Neural progenitor cell (in vitro differentiated cells): ENCODE measurements at regions not wholly inside any gene's neighbourhood (a gene's known extent, or its start where the extent isn't known, plus 50 kb on each side); places are given as distances from the start of the nearest gene placed in this dataset.

Experiments
- DNase-seq: peaks from one replicate; pipeline ENCODE4 v3.0.0-alpha.2; 2016; ENCODE audit warnings: low spot score
- H2AFZ ChIP-seq: fragments of 200-600 bp; sonication (generic); replicated peaks from 2 replicates; pipeline ENCODE4 v1.6.1; 2016; ENCODE audit warnings: antibody characterized with exemption
- H3F3A ChIP-seq: fragments of 200-600 bp; sonication (generic); 2 replicates; pipeline ENCODE4 v1.6.1; 2016; ENCODE audit warnings: antibody characterized with exemption, low read depth
- H3K27ac ChIP-seq: fragments of 200-600 bp; sonication (generic); 2 replicates; pipeline ENCODE4 v1.5.1; 2016; ENCODE audit warnings: mild to moderate bottlenecking
- H3K27me3 ChIP-seq: fragments of 200-600 bp; sonication (generic); 2 replicates; pipeline ENCODE4 v1.6.1; 2016; ENCODE audit warnings: mild to moderate bottlenecking, moderate library complexity
- H3K36me3 ChIP-seq: fragments of 200-600 bp; sonication (generic); 2 replicates; pipeline ENCODE4 v1.5.1; 2016
- H3K4me1 ChIP-seq: fragments of 200-600 bp; sonication (generic); 2 replicates; pipeline ENCODE4 v1.6.1; 2016; ENCODE audit warnings: mixed run types
- H3K4me2 ChIP-seq: fragments of 200-600 bp; sonication (generic); 2 replicates; pipeline ENCODE4 v1.6.1; 2016
- H3K4me3 ChIP-seq: fragments of 200-600 bp; sonication (generic); 2 replicates; pipeline ENCODE4 v1.5.1; 2016
- H3K79me2 ChIP-seq: fragments of 200-600 bp; sonication (generic); 2 replicates; pipeline ENCODE4 v1.6.1; 2016; ENCODE audit warnings: low read depth
- H3K9ac ChIP-seq: fragments of 200-600 bp; sonication (generic); 2 replicates; pipeline ENCODE4 v1.6.1; 2016
- H3K9me3 ChIP-seq: fragments of 200-600 bp; sonication (generic); 2 replicates; pipeline ENCODE4 v1.5.1; 2016; ENCODE audit warnings: low read depth
- H4K20me1 ChIP-seq: fragments of 200-600 bp; sonication (generic); 2 replicates; pipeline ENCODE4 v1.6.1; 2016; ENCODE audit warnings: low read depth
- H3K27ac Mint-ChIP-seq: 3 replicates; pipeline ENCODE4 v1.8.0; 2021; ENCODE audit warnings: mixed read lengths
- H3K27me3 Mint-ChIP-seq: 2 replicates; pipeline ENCODE4 v1.8.0; 2022; ENCODE audit warnings: low read depth, mild to moderate bottlenecking, inconsistent platforms, moderate library complexity, mixed read lengths; ENCODE audit not compliant: insufficient read depth
- H3K36me3 Mint-ChIP-seq: 3 replicates; pipeline ENCODE4 v1.8.0; 2021; ENCODE audit warnings: mixed read lengths
- H3K4me1 Mint-ChIP-seq: 3 replicates; pipeline ENCODE4 v1.8.0; 2021; ENCODE audit warnings: mixed read lengths
- H3K4me3 Mint-ChIP-seq: 3 replicates; pipeline ENCODE4 v1.8.0; 2021; ENCODE audit warnings: mild to moderate bottlenecking, moderate library complexity, mixed read lengths
- H3K9me3 Mint-ChIP-seq: 3 replicates; pipeline ENCODE4 v1.8.0; 2020; ENCODE audit warnings: mixed read lengths
- EZH2 ChIP-seq: fragments of 200-600 bp; sonication (generic); IDR thresholded peaks from 2 replicates; pipeline ENCODE4 v1.6.1; 2017; ENCODE audit warnings: antibody characterized with exemption, mild to moderate bottlenecking, moderate library complexity
- EZH2phosphoT487 ChIP-seq: fragments of 200-600 bp; sonication (generic); IDR thresholded peaks from 2 replicates; pipeline ENCODE4 v1.6.1; 2017; ENCODE audit warnings: antibody characterized with exemption
- TF ChIP-seq, protein P1 (sequence below): fragments of 200-600 bp; sonication (generic); IDR thresholded peaks from 2 replicates; pipeline ENCODE4 v1.5.1; 2017; ENCODE audit warnings: antibody characterized with exemption, mild to moderate bottlenecking

DNA sequence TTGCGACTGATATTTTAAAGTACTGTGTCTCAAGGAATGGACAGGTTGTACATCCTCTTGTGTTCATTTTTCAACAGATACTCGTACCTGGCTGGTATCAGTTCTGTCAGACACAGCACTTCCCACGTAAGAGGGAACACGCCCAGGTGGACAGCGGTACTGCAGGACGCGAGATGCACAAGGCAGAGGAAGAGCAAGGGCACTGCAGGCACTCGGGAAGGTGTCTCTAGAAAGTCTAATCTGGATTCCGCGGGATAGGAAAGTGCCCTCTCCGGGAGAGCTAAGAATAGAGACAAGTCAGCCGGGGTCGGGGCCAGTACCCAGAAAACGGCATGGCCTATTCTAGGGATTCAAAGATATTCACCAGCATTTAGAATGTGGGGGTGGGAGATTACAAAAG, 94.2 kb upstream of the MBOAT1 start:
- Mint-ChIP-seq H3K9me3 (no peaks in the 10 kb centered on the region), H3K4me3 (no peak overlapping the region), H3K27ac (no peak overlapping the region), H3K27me3 (no peaks in the 10 kb centered on the region), H3K4me1 (no peaks in the 10 kb centered on the region), H3K36me3 (no peaks in the 10 kb centered on the region)
- Histone ChIP-seq H4K20me1 (no peaks in the 10 kb centered on the region), H3K9me3 (no peaks in the 10 kb centered on the region), H3K36me3 (no peaks in the 10 kb centered on the region), H3K79me2 (no peaks in the 10 kb centered on the region), H3K4me3 (no peak overlapping the region), H3K27me3 (no peaks in the 10 kb centered on the region), H2AFZ (no peak overlapping the region), H3K27ac (no peak overlapping the region), H3K4me1 (no peaks in the 10 kb centered on the region), H3F3A (no peaks in the 10 kb centered on the region), H3K4me2 (no peak overlapping the region), H3K9ac (no peak overlapping the region)
- TF ChIP-seq EZH2phosphoT487: no peak
- TF ChIP-seq, protein P1, sequence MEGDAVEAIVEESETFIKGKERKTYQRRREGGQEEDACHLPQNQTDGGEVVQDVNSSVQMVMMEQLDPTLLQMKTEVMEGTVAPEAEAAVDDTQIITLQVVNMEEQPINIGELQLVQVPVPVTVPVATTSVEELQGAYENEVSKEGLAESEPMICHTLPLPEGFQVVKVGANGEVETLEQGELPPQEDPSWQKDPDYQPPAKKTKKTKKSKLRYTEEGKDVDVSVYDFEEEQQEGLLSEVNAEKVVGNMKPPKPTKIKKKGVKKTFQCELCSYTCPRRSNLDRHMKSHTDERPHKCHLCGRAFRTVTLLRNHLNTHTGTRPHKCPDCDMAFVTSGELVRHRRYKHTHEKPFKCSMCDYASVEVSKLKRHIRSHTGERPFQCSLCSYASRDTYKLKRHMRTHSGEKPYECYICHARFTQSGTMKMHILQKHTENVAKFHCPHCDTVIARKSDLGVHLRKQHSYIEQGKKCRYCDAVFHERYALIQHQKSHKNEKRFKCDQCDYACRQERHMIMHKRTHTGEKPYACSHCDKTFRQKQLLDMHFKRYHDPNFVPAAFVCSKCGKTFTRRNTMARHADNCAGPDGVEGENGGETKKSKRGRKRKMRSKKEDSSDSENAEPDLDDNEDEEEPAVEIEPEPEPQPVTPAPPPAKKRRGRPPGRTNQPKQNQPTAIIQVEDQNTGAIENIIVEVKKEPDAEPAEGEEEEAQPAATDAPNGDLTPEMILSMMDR: peak; percentile 22
- DNase-seq: peak; percentile 7

DNA sequence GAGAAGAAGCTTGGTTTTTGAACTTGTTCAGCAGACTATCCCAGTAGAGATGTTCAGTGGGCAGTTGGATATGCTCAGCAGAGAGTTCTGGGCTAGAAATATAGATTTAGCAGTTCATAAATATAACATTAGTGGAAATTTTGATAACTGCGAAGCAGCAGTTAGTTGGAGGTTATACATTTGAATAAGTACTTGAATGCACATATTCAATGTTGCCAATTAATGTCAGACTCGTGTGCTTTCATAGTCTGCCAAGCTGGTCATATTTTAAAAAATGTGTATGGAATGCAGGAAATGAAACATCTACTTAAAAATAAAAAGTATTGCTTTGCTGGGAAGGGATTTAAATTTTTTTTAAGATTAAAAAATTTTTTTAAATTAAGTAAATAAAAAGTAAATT, 92.5 kb upstream of the E2F3 start:
- Histone ChIP-seq H3K27me3 (no peaks in the 10 kb centered on the region), H3K79me2 (no peaks in the 10 kb centered on the region), H3K4me3 (no peak overlapping the region), H3F3A (no peaks in the 10 kb centered on the region), H4K20me1 (no peaks in the 10 kb centered on the region), H3K27ac (no peak overlapping the region), H3K4me2 (no peak overlapping the region), H3K36me3 (no peaks in the 10 kb centered on the region), H2AFZ (peak overlapping the region; percentile 55), H3K9me3 (no peaks in the 10 kb centered on the region), H3K4me1 (no peaks in the 10 kb centered on the region), H3K9ac (no peak overlapping the region)
- DNase-seq: no peak
- Mint-ChIP-seq H3K36me3 (no peaks in the 10 kb centered on the region), H3K9me3 (no peaks in the 10 kb centered on the region), H3K27ac (no peak overlapping the region), H3K4me3 (no peak overlapping the region), H3K4me1 (no peaks in the 10 kb centered on the region), H3K27me3 (no peaks in the 10 kb centered on the region)
- TF ChIP-seq, protein P1: no peak
- TF ChIP-seq EZH2phosphoT487 (no peak), EZH2 (no peak)

DNA sequence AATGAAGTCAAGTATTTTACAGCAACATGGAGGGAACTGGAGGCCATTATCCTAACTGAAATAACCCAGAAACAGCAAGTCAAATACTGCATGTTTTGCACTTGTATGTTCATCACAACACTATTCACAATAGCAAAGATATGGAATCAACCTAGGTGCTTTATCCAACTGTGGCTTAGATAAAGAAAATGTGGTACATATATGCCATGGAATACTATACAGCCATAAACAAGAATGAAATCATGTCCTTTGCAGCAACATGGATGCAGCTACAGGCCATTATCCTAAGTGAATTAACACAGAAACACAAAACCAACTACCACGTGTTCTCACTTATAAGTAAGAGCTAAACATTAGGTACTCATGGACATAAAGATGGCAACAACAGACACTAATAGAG, 91.5 kb upstream of the E2F3 start:
- Histone ChIP-seq H3F3A (no peaks in the 10 kb centered on the region), H3K27me3 (no peaks in the 10 kb centered on the region), H3K4me1 (peaks cover 6% of the 10 kb centered on the region), H3K27ac (no peak overlapping the region), H2AFZ (no peak overlapping the region), H3K4me3 (no peak overlapping the region), H3K9ac (no peak overlapping the region), H3K79me2 (no peaks in the 10 kb centered on the region), H3K36me3 (no peaks in the 10 kb centered on the region), H3K4me2 (no peak overlapping the region), H4K20me1 (no peaks in the 10 kb centered on the region), H3K9me3 (no peaks in the 10 kb centered on the region)
- no peak for TF ChIP-seq EZH2phosphoT487
- TF ChIP-seq, protein P1: no peak
- TF ChIP-seq EZH2: no peak
- Mint-ChIP-seq H3K27ac (no peak overlapping the region), H3K9me3 (no peaks in the 10 kb centered on the region), H3K27me3 (no peaks in the 10 kb centered on the region), H3K4me3 (no peak overlapping the region), H3K4me1 (peaks cover 6% of the 10 kb centered on the region), H3K36me3 (no peaks in the 10 kb centered on the region)
- DNase-seq: no peak

DNA sequence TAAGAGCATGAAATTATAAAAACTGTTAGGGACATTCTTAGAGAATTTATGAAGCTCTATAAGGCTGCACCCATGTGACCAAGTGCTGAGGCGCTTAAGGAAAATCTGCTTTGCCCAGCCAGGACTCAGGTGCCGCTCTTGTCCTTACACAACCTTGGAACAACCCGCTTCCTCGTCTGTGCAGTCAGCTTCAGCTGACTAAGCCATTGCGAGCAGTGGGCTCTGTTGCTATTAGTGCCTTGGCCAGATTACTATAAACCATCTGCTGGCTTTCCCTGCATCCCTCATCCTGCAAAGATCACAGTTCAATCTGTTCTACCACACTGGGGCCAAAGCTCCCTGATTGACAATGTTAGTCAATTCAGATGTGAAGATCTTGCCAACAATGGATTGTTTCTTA, 89.1 kb upstream of the E2F3 start:
- no peak for DNase-seq
- Mint-ChIP-seq H3K9me3 (no peaks in the 10 kb centered on the region), H3K27me3 (no peaks in the 10 kb centered on the region), H3K4me3 (no peak overlapping the region), H3K36me3 (no peaks in the 10 kb centered on the region), H3K27ac (no peak overlapping the region), H3K4me1 (peaks cover 7% of the 10 kb centered on the region)
- Histone ChIP-seq H2AFZ (no peak overlapping the region), H3K36me3 (no peaks in the 10 kb centered on the region), H3K9ac (no peak overlapping the region), H3K9me3 (no peaks in the 10 kb centered on the region), H4K20me1 (no peaks in the 10 kb centered on the region), H3K4me1 (peaks cover 9% of the 10 kb centered on the region), H3K27ac (no peak overlapping the region), H3K4me2 (no peak overlapping the region), H3K27me3 (no peaks in the 10 kb centered on the region), H3K4me3 (no peak overlapping the region), H3F3A (no peaks in the 10 kb centered on the region), H3K79me2 (no peaks in the 10 kb centered on the region)
- TF ChIP-seq EZH2phosphoT487 (no peak), EZH2 (no peak)
- TF ChIP-seq, protein P1: no peak
